Heart right ventricle (tissue), 16 donors: ENCODE measurements at regions not wholly inside any gene's neighbourhood (a gene's known extent, or its start where the extent isn't known, plus 50 kb on each side); places are given as distances from the start of the nearest gene placed in this dataset.

Experiments used
- ATAC-seq, 8 donors: fragments of 200-7000 bp; cut with Tn5 transposase; one replicate each; pipeline ENCODE4 v1.9.1; 2020; ENCODE audit warnings: mild to moderate bottlenecking in 8 of 8, moderate library complexity in 8 of 8, moderate number of reproducible peaks in 1 of 8
- DNase-seq, 2 donors: peaks; one replicate each; pipeline ENCODE4 v3.0.0-alpha.2; 2020
- H3K27ac ChIP-seq, 10 donors: fragments of 200-600 bp; sonication (generic) in 2 of 10; one replicate each; pipeline versions ENCODE4 v1.5.0 to v1.8.0; 2020 to 2022; ENCODE audit warnings: mild to moderate bottlenecking in 3 of 10
- H3K27me3 ChIP-seq, 7 donors: fragments of 200-600 bp; one replicate each; pipeline ENCODE4 v1.8.0; 2021 to 2022; ENCODE audit warnings: mild to moderate bottlenecking in 2 of 7
- H3K36me3 ChIP-seq, 9 donors: fragments of 200-600 bp; sonication (generic) in 1 of 9; one replicate each; pipeline versions ENCODE4 v1.5.0 to v1.8.0; 2020 to 2022; ENCODE audit warnings: mild to moderate bottlenecking in 2 of 9
- H3K4me1 ChIP-seq, 9 donors: fragments of 200-600 bp; sonication (generic) in 1 of 9; one replicate each; pipeline versions ENCODE4 v1.5.0 to v1.8.0; 2020 to 2022; ENCODE audit warnings: mild to moderate bottlenecking in 4 of 9
- H3K4me3 ChIP-seq, 10 donors: fragments of 200-600 bp; sonication (generic) in 2 of 10; one replicate each; pipeline versions ENCODE4 v1.5.0 to v1.8.0; 2020 to 2022; ENCODE audit warnings: mild to moderate bottlenecking in 7 of 10, moderate library complexity in 2 of 10
- H3K9me3 ChIP-seq, 11 donors: fragments of 200-600 bp in 10 of 11; sonication (generic) in 2 of 11; one replicate each; pipeline versions ENCODE4 v1.5.0 to v1.8.0; 2013 to 2022; ENCODE audit warnings: mild to moderate bottlenecking in 2 of 11, control low read depth in 1 of 11, moderate library complexity in 1 of 11
- WGBS, 2 donors: extraction: QIAGEN DNeasy Blood & Tissue Kit; methylation state at CpG; one replicate each; pipeline ENCODE4 v1.1.7; 2013; ENCODE audit warnings: inconsistent platforms in 1 of 2; 5-methylcytosine and 5-hydroxymethylcytosine counted together
- intact Hi-C, 10 donors: fragments of 100-400 bp; cut with DNase I; formaldehyde crosslinking; loops; one replicate each; pipeline versions ENCODE4 v1.11.1 to v1.14.2; 2022
- TF ChIP-seq, protein P1 (sequence below), 9 donors: fragments of 200-600 bp; sonication (generic) in 2 of 9; IDR thresholded peaks; one replicate each; pipeline versions ENCODE4 v1.5.0 to v1.8.0; 2021 to 2022; ENCODE audit warnings: antibody characterized with exemption in 9 of 9, mild to moderate bottlenecking in 5 of 9, moderate library complexity in 1 of 9
- donor health status: Arrhythmogenic right ventricular cardiomyopathy.
- donor health status: ischemic (EF 13 %, LVEDD 7.1; RV severe dilation, severe dysfunction).
- donor health status: healthy with polysubstance abuse.
- donor health status: DM: no; HTN: yes; CAD: no.
- donor health status: DM: no; HTN: no; CAD: no.
- donor health status: ischemic (EF 25% LVEDD 6.9; RV normal size, moderate dysfunction).
- donor health status: ischemic (EF 25% LVEDD 5.7; RV mildly dilated, moderate dysfunction).
- donor health status: healthy.
- donor health status: DM: yes; HTN: yes; CAD: no.
- donor health status: Ischemic cardiomyopathy.
- donor health status: ischemic (EF 35%, LVEDD 5.7; RV mildly dilated, moderate dysfunction).
- donor health status: nonischemic (EF 11% LVEDD 7.7; RV severe dilation, severe dysfunction).
- donor health status: DM: yes; HTN: yes; CAD: no.
- donor health status: PGD.
- donor health status: ischemic (EF 29% LVEDD 5.4; RV normal size, mild dysfunction).
- donor health status: nonischemic (EF 23%, LVEDD 6.1; RV moderate dilation, normal function).

DNA sequence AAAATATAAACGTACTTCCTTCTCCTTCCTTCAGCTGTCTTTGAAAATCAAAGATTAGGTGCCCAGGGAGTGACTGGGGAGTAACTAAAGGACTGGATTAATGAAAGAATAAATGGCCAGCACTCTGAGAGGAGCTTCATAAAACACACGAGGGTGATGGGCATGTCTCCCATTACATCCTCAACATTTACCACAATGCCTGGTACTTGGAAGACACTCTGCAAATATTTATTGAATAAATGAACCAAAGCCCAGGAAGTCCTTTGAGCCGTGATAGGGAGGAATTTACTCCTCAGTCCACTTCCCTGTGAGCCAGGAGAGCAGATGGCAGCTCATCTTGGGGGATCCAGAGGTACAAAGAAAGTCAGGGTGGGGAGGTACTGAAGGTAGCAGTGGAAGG is 96.3 kb downstream of the RAB11FIP2 start:
- 56 to 67% methylated on average over 3 of the region's 3 CpGs for WGBS, 2 donors
- no peaks in the 10 kb centered on the region for H3K36me3 ChIP-seq
- H3K9me3 ChIP-seq, result no peaks in the 10 kb centered on the region
- no peak overlapping the region for H3K27ac ChIP-seq
- H3K4me1 ChIP-seq, result no peaks in the 10 kb centered on the region
- no peak for ATAC-seq
- no peak overlapping the region for H3K4me3 ChIP-seq
- peaks cover 0 to 5% (median 0%) of the 10 kb centered on the region in 7 donors for H3K27me3 ChIP-seq
- intact Hi-C loops, result no loop called here
- TF ChIP-seq, protein P1, sequence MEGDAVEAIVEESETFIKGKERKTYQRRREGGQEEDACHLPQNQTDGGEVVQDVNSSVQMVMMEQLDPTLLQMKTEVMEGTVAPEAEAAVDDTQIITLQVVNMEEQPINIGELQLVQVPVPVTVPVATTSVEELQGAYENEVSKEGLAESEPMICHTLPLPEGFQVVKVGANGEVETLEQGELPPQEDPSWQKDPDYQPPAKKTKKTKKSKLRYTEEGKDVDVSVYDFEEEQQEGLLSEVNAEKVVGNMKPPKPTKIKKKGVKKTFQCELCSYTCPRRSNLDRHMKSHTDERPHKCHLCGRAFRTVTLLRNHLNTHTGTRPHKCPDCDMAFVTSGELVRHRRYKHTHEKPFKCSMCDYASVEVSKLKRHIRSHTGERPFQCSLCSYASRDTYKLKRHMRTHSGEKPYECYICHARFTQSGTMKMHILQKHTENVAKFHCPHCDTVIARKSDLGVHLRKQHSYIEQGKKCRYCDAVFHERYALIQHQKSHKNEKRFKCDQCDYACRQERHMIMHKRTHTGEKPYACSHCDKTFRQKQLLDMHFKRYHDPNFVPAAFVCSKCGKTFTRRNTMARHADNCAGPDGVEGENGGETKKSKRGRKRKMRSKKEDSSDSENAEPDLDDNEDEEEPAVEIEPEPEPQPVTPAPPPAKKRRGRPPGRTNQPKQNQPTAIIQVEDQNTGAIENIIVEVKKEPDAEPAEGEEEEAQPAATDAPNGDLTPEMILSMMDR (IDR thresholded peaks at IDR 0.05), result no peak
- no peak for DNase-seq
